ENCODE measurements at regions not wholly inside any gene's neighbourhood (a gene's known extent, or its start where the extent isn't known, plus 50 kb on each side); places are given as distances from the start of the nearest gene placed in this dataset.

DNA sequence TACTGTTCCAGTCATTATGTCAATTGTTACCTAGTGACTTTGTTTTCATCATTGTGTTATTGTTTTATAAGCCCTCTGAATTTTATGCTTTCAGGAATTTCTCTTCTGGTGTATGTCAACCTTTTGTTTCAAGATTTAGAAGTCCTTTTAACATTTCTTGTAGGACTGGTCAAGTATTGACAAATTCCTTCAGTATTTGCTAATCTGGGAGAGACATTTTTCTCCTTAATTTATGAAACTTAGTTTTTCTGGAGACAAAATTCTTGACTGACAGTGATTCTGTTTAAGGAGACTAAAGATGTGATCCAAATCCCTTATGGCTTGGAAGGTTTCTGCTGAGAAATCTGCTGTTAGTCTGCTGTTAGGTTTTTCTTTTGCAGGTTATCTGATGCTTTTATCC lies 84.9 kb upstream of the NT5C1B start:
- H3K4me3 ChIP-seq (ENCODE audit: low read depth, low read length): no peak overlapping the region
- TF ChIP-seq, protein P1, sequence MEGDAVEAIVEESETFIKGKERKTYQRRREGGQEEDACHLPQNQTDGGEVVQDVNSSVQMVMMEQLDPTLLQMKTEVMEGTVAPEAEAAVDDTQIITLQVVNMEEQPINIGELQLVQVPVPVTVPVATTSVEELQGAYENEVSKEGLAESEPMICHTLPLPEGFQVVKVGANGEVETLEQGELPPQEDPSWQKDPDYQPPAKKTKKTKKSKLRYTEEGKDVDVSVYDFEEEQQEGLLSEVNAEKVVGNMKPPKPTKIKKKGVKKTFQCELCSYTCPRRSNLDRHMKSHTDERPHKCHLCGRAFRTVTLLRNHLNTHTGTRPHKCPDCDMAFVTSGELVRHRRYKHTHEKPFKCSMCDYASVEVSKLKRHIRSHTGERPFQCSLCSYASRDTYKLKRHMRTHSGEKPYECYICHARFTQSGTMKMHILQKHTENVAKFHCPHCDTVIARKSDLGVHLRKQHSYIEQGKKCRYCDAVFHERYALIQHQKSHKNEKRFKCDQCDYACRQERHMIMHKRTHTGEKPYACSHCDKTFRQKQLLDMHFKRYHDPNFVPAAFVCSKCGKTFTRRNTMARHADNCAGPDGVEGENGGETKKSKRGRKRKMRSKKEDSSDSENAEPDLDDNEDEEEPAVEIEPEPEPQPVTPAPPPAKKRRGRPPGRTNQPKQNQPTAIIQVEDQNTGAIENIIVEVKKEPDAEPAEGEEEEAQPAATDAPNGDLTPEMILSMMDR (IDR thresholded peaks at IDR 0.05; ENCODE audit: insufficient read depth, low read depth, low read length, missing control alignments): no peak
- no peak for DNase-seq (ENCODE audit: low read depth)

DNA sequence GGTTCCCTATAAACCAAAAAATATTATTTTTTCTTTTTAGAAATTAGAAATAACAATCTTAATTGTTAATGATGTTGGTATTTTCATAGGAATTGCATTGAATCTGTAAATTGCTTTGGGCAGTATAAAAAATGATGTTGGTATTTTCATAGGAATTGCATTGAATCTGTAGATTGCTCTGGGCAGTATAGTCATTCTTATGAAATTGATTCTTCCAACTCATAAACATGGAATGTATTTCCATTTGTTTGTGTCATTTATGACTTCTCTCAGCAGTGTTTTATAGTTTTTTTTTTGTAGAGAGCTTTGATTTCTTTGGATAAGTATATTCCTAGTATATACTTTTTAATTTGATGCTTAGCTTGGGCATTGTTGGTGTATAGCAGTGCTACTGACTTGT lies 82.0 kb upstream of the NT5C1B start:
- H3K4me3 ChIP-seq (ENCODE audit: low read depth, low read length): no peak overlapping the region
- TF ChIP-seq, protein P1 (IDR thresholded peaks at IDR 0.05; ENCODE audit: insufficient read depth, low read depth, low read length, missing control alignments): no peak
- no peak for DNase-seq (ENCODE audit: low read depth)

DNA sequence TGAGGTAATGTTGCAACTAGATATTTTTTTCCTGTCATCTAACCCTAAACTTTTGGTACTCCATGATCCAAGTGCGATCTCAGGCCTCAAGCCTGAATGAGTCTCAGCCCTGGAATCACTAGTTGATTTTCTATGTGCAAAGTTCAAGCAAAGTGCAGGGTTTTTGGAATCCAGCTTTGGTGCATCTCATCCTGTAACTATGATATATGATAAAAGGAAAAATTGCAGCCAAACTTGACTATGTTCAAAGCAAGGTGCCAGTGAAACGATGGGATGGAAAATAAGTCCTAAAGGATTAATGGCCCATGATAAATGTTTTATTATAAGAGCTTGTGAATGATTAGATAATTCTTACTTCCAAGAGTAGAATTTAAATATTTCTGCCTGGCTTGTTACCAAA lies 78.9 kb upstream of the NT5C1B start:
- H3K4me3 ChIP-seq (ENCODE audit: low read depth, low read length): no peak overlapping the region
- TF ChIP-seq, protein P1 (IDR thresholded peaks at IDR 0.05; ENCODE audit: insufficient read depth, low read depth, low read length, missing control alignments): no peak
- DNase-seq (ENCODE audit: low read depth): no peak

DNA sequence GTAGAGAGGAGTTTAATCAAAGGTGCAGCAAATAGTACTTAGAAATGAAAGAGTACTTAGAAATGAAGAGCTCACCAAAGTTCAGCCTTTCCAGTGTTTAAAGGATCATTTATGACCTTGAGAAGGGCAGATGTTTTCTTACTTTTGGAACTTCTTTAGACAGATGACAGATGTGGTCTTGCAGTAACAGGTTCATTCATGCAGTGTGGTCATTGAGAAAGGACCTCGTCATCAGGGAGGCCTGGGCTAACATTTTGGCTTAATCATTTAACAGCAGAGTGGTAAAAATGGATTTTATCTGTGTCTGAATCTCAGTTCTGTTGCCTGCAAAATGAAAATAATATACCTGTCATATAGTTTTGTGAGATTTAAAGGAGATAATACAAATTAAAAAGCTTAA lies 75.1 kb upstream of the NT5C1B start:
- TF ChIP-seq, protein P1 (IDR thresholded peaks at IDR 0.05; ENCODE audit: insufficient read depth, low read depth, low read length, missing control alignments): no peak
- no peak for DNase-seq (ENCODE audit: low read depth)
- H3K4me3 ChIP-seq (ENCODE audit: low read depth, low read length): no peak overlapping the region

DNA sequence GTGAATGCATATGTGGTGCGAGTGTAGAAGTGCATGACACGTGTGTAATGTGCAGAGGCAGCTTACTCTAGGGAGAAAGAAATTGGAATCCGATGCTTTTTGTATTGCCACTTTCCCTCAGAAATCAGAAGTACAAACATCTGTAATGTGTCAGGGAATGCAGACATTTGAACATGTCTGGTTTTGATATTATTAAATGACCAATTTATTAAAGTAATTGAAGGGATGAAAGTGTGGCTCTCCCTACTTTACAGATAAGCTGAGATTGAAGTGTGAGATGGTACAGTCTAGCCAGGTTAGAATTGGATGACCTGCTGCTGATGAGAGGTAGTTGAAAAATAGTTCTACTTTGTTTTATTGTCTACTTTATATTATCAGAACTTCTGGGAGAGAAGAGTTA lies 74.5 kb upstream of the NT5C1B start:
- no peak for DNase-seq (ENCODE audit: low read depth)
- H3K4me3 ChIP-seq (ENCODE audit: low read depth, low read length): no peak overlapping the region
- TF ChIP-seq, protein P1 (IDR thresholded peaks at IDR 0.05; ENCODE audit: insufficient read depth, low read depth, low read length, missing control alignments): no peak

DNA sequence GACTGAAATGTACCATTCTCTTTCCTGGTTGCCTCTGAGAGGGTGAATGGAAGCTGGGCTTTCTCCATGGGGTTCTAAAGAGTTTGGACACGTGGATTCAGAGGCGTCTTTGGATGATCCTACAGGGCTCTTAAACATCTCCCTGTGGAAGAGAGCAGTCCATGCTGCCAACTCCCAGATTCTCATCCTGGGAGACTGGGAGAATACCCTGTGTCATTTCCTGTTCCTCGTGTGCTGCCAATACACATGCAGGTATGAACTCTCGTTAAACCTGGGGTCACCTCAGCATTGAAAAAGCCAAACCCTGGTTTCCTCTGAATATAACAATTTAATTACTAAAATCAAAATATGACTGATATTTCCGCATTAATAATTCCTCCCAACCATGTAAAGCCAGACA lies 73.3 kb upstream of the NT5C1B start:
- no peak overlapping the region for H3K4me3 ChIP-seq (ENCODE audit: low read depth, low read length)
- TF ChIP-seq, protein P1 (IDR thresholded peaks at IDR 0.05; ENCODE audit: insufficient read depth, low read depth, low read length, missing control alignments): no peak
- no peak for DNase-seq (ENCODE audit: low read depth)

DNA sequence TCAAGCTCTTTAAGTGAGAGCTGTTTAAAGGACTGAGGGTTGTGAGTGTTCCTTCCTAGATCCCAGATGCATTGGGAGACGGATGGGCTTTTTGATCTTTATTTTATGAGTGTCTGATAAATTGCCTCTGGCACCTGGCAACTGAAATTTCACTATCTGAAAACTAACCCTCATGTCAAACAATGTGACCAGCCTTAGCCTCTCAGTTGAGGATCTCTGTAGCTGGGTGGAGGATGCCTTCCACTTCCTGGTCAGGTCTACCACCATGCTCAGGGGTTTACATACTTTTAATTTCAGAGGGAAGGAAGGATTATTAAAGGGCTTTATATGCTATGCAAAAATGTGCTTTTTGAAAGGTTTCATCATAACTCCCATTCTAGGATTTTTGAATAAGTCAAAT lies 70.5 kb upstream of the NT5C1B start:
- no peak overlapping the region for H3K4me3 ChIP-seq (ENCODE audit: low read depth, low read length)
- TF ChIP-seq, protein P1 (IDR thresholded peaks at IDR 0.05; ENCODE audit: insufficient read depth, low read depth, low read length, missing control alignments): no peak
- no peak for DNase-seq (ENCODE audit: low read depth)
